ENCODE measurements at regions not wholly inside any gene's neighbourhood (a gene's known extent, or its start where the extent isn't known, plus 50 kb on each side); places are given as distances from the start of the nearest gene placed in this dataset.

GRCh38 chr10:131019696-131020095, 291.8 kb downstream of the TCERG1L start:
- TF ChIP-seq CTCF (conservative IDR thresholded peaks at IDR 0.05; ENCODE audit: low read length): no peak
- TF ChIP-seq EZH2phosphoT487 (IDR thresholded peaks at IDR 0.05; ENCODE audit: borderline replicate concordance, low read depth, low read length): no peak
